Adrenal gland (tissue), 5 donors: ENCODE measurements at regions not wholly inside any gene's neighbourhood (a gene's known extent, or its start where the extent isn't known, plus 50 kb on each side); places are given as distances from the start of the nearest gene placed in this dataset.

Experiments
- CTCF ChIP-seq, 6 experiments: fragments of 450-650 bp in 4 of 6; fragments of 200-600 bp in 2 of 6; sonication (generic) in 1 of 6; IDR thresholded peaks; 1 replicate in 5 of 6; 2 replicates in 1 of 6; pipeline versions ENCODE4 v1.5.1 to v1.8.0; 2016 to 2021; ENCODE audit warnings: antibody characterized with exemption in 6 of 6, mild to moderate bottlenecking in 2 of 6, moderate library complexity in 1 of 6
- POLR2A ChIP-seq, 2 donors: fragments of 450-650 bp; IDR thresholded peaks; one replicate each; pipeline ENCODE4 v1.6.1; 2017; ENCODE audit warnings: antibody characterized with exemption in 2 of 2, mild to moderate bottlenecking in 2 of 2, moderate library complexity in 1 of 2
- donor health status: DM: no; HTN: no; CAD: no.

GRCh38 chr11:131145791-131146190 is 224.6 kb upstream of the NTM start:
- TF ChIP-seq POLR2A (IDR thresholded peaks at IDR 0.05) (no peak), CTCF (IDR thresholded peaks at IDR 0.05) (no peak)
